HepG2 (cell line): ENCODE measurements at regions not wholly inside any gene's neighbourhood (a gene's known extent, or its start where the extent isn't known, plus 50 kb on each side); places are given as distances from the start of the nearest gene placed in this dataset.

Experiments used
- ATAC-seq: fragments of 200-7000 bp; cut with Tn5 transposase; 3 replicates; pipeline ENCODE4 v1.9.1; 2020; ENCODE audit warnings: mild to moderate bottlenecking, moderate library complexity
- BruUV-seq: library from RNA; stranded (reverse); fragments of 400-500 nt; replicated peaks from 2 replicates; lab custom pipeline; 2021; lab: Mats Ljungman, UMichigan
- CTCF ChIA-PET: fragments of 300-600 bp; formaldehyde crosslinking; extraction: SDS; loops from one replicate; lab custom pipeline; 2021; ENCODE audit warnings: low total read pairs, inconsistent platforms, low intra/inter-chr PET ratio; lab: Yijun Ruan, JAX
- POLR2A ChIA-PET: fragments of 350-600 bp; sonication (Branson Sonifier 250); formaldehyde crosslinking; loops from one replicate; lab custom pipeline; 2020; ENCODE audit warnings: antibody characterized with exemption, inconsistent platforms; lab: Yijun Ruan, JAX
- DNase-seq: peaks from one replicate; pipeline ENCODE4 v3.0.0-alpha.2; 2015; ENCODE audit warnings: low spot score
- FAIRE-seq: peaks from 3 replicates; lab custom pipeline; 2011; peaks lifted over from hg19 to GRCh38; lab: Jason Lieb, UNC
- H2AFZ ChIP-seq: one replicate; pipeline ENCODE4 v1.6.1; 2011; ENCODE audit warnings: low read length, inconsistent platforms
- H3K27ac ChIP-seq: fragments of 300-600 bp; 3 replicates; pipeline ENCODE4 v1.8.0; 2011; ENCODE audit warnings: mixed run types, mild to moderate bottlenecking, mixed read lengths, low read length, inconsistent platforms; ENCODE audit not compliant: insufficient read depth; ENCODE audit errors: extremely low read length
- H3K27me3 ChIP-seq, 2 experiments: fragments of 200-600 bp in 1 of 2; 2 replicates in 1 of 2; 3 replicates in 1 of 2; pipeline versions ENCODE4 v1.6.0 to v1.8.0; 2011; ENCODE audit warnings: low read length in 2 of 2, mild to moderate bottlenecking in 2 of 2, moderate library complexity in 2 of 2, inconsistent platforms in 1 of 2; ENCODE audit not compliant: insufficient read depth in 2 of 2, control insufficient read depth in 1 of 2
- H3K36me3 ChIP-seq, 2 experiments: fragments of 200-600 bp in 1 of 2; replicated peaks in 1 of 2; 2 replicates in 1 of 2; 3 replicates in 1 of 2; pipeline versions ENCODE4 v1.5.1 to v1.8.0; 2011; ENCODE audit warnings: low read length in 2 of 2, inconsistent platforms in 1 of 2; ENCODE audit not compliant: insufficient read depth in 2 of 2, control insufficient read depth in 1 of 2
- H3K4me1 ChIP-seq: 2 replicates; pipeline ENCODE4 v1.5.1; 2012; ENCODE audit warnings: low read length, inconsistent platforms; ENCODE audit not compliant: insufficient read depth
- H3K4me2 ChIP-seq: 2 replicates; pipeline ENCODE4 v1.6.0; 2011; ENCODE audit warnings: low read depth, low read length, inconsistent platforms
- H3K4me3 ChIP-seq, 3 experiments: fragments of 200-600 bp in 1 of 3; sonication (generic), shearing (Covaris generic) in 1 of 3; replicated peaks in 1 of 3; 2 replicates each; pipeline ENCODE4 v1.5.1; 2011 to 2016; ENCODE audit warnings: low read length in 3 of 3, inconsistent platforms in 2 of 3, low read depth in 2 of 3, mild to moderate bottlenecking in 2 of 3, control low read depth in 1 of 3, mixed read lengths in 1 of 3; ENCODE audit not compliant: insufficient read depth in 1 of 3
- H3K79me2 ChIP-seq: one replicate; pipeline ENCODE4 v1.6.1; 2011; ENCODE audit warnings: low read length, inconsistent platforms; ENCODE audit not compliant: insufficient read depth
- H3K9ac ChIP-seq: 2 replicates; pipeline ENCODE4 v1.6.0; 2011; ENCODE audit warnings: mild to moderate bottlenecking, low read depth, low read length, inconsistent platforms; ENCODE audit not compliant: insufficient read depth
- H3K9me3 ChIP-seq: 2 replicates; pipeline ENCODE4 v1.5.1; 2012; ENCODE audit warnings: mild to moderate bottlenecking, low read length
- H4K20me1 ChIP-seq: 2 replicates; pipeline ENCODE4 v1.6.0; 2011; ENCODE audit warnings: inconsistent platforms, mild to moderate bottlenecking, low read length, moderate library complexity; ENCODE audit not compliant: insufficient read depth
- ARID4A ChIP-seq: sonication (generic); formaldehyde crosslinking; IDR thresholded peaks from 2 replicates; pipeline ENCODE4 v1.5.0; 2020; ENCODE audit warnings: mild to moderate bottlenecking, missing genetic modification reagents, borderline replicate concordance
- E2F2 ChIP-seq: sonication (generic); formaldehyde crosslinking; IDR thresholded peaks from 2 replicates; pipeline ENCODE4 v1.4.0; 2020; ENCODE audit warnings: missing genetic modification reagents, borderline replicate concordance
- GATA4 ChIP-seq: sonication (generic); IDR thresholded peaks from 2 replicates; pipeline ENCODE4 v1.6.1; 2016; ENCODE audit warnings: antibody characterized with exemption, low read depth, borderline replicate concordance
- MYPOP ChIP-seq: sonication (generic); formaldehyde crosslinking; IDR thresholded peaks from 2 replicates; pipeline ENCODE4 v1.8.1; 2023; ENCODE audit warnings: mild to moderate bottlenecking, moderate library complexity, missing genetic modification reagents
- PHF20 ChIP-seq: sonication (generic); formaldehyde crosslinking; IDR thresholded peaks from 2 replicates; pipeline ENCODE4 v1.5.0; 2020; ENCODE audit warnings: mild to moderate bottlenecking, missing genetic modification reagents
- SETDB1 ChIP-seq: sonication (generic); formaldehyde crosslinking; IDR thresholded peaks from 2 replicates; pipeline ENCODE4 v1.5.1; 2020; ENCODE audit warnings: missing genetic modification reagents, mild to moderate bottlenecking, borderline replicate concordance
- THAP9 ChIP-seq: sonication (generic); formaldehyde crosslinking; IDR thresholded peaks from 2 replicates; pipeline ENCODE4; 2020; ENCODE audit warnings: missing genetic modification reagents, mild to moderate bottlenecking, borderline replicate concordance
- ZNF143 ChIP-seq: sonication (generic); formaldehyde crosslinking; IDR thresholded peaks from 2 replicates; pipeline ENCODE4 v1.4.0; 2020; ENCODE audit warnings: missing genetic modification reagents
- ZNF235 ChIP-seq: sonication (generic); formaldehyde crosslinking; IDR thresholded peaks from 2 replicates; pipeline ENCODE4 v1.8.1; 2023; ENCODE audit warnings: mild to moderate bottlenecking, missing genetic modification reagents, borderline replicate concordance
- ZNF577 ChIP-seq: sonication (generic); formaldehyde crosslinking; IDR thresholded peaks from 2 replicates; pipeline ENCODE4 v1.4.0; 2020; ENCODE audit warnings: mild to moderate bottlenecking, low read depth, missing genetic modification reagents, borderline replicate concordance
- ZNF605 ChIP-seq: sonication (generic); formaldehyde crosslinking; IDR thresholded peaks from 2 replicates; pipeline ENCODE4 v1.8.0; 2022; ENCODE audit warnings: mild to moderate bottlenecking, missing genetic modification reagents
- ZNF616 ChIP-seq: sonication (generic); formaldehyde crosslinking; IDR thresholded peaks from 2 replicates; pipeline ENCODE4 v1.5.0; 2020; ENCODE audit warnings: low read depth, mild to moderate bottlenecking, missing genetic modification reagents
- ZNF678 ChIP-seq: sonication (generic); formaldehyde crosslinking; IDR thresholded peaks from 2 replicates; pipeline ENCODE4 v1.4.0; 2020; ENCODE audit warnings: mild to moderate bottlenecking, missing genetic modification reagents
- ZNF761 ChIP-seq: sonication (generic); formaldehyde crosslinking; conservative IDR thresholded peaks from 2 replicates; pipeline ENCODE4 v1.4.0; 2020; ENCODE audit warnings: mild to moderate bottlenecking, missing genetic modification reagents
- WGBS: methylation state at CpG from one replicate; pipeline ENCODE4 v1.1.6; 2017; ENCODE audit warnings: low lambda C conversion rate; 5-methylcytosine and 5-hydroxymethylcytosine counted together
- in situ Hi-C: cut with HindIII; loops from 2 replicates; pipeline ENCODE4 v1.10.0; 2017; ENCODE audit warnings: low pct_unique_long_range_greater_than_20kb; ENCODE audit not compliant: extremely low pct_ligation_motif_present
- intact Hi-C: fragments of 100-400 bp; cut with micrococcal nuclease; formaldehyde crosslinking; loops from one replicate; pipeline ENCODE4 v1.10.0; 2022; ENCODE audit not compliant: unreplicated experiment

GRCh38 chr14:30385925-30386324 is 173.0 kb upstream of the G2E3 start:
- CTCF ChIA-PET, result no interaction called here
- H3K9ac ChIP-seq, result no peak overlapping the region
- intact Hi-C loops, result no loop called here
- H2AFZ ChIP-seq, result no peak overlapping the region
- TF ChIP-seq ARID4A (CRISPR knock-in tag), result no peak
- TF ChIP-seq THAP9 (CRISPR knock-in tag), result no peak
- no peak for TF ChIP-seq ZNF605
- TF ChIP-seq ZNF143, result no peak
- no peak for TF ChIP-seq ZNF577 (CRISPR knock-in tag)
- no peak for TF ChIP-seq ZNF235
- TF ChIP-seq PHF20 (CRISPR knock-in tag), result no peak
- TF ChIP-seq MYPOP (CRISPR knock-in tag), result no peak
- TF ChIP-seq ZNF761 (CRISPR knock-in tag), result no peak
- no peak for TF ChIP-seq SETDB1 (CRISPR knock-in tag)
- no peak for TF ChIP-seq ZNF616 (CRISPR knock-in tag)
- TF ChIP-seq ZNF678 (CRISPR knock-in tag), result no peak
- no peak for TF ChIP-seq E2F2 (CRISPR knock-in tag)
- no peak for TF ChIP-seq GATA4
- TF ChIP-seq, all 625 proteins: peak for 0
- no peak overlapping the region for H3K4me2 ChIP-seq
- no peaks in the 10 kb centered on the region for H4K20me1 ChIP-seq
- no peaks in the 10 kb centered on the region for H3K36me3 ChIP-seq
- FAIRE-seq (no peak), ATAC-seq (no peak), DNase-seq (no peak)
- H3K79me2 ChIP-seq, result no peaks in the 10 kb centered on the region
- no peaks in the 10 kb centered on the region for H3K27me3 ChIP-seq
- POLR2A ChIA-PET, result no interaction called here
- WGBS, result 40% methylated on average over 1 of the region's 1 CpG
- H3K4me1 ChIP-seq, result peaks cover 17% of the 10 kb centered on the region
- no peak overlapping the region for H3K27ac ChIP-seq
- H3K9me3 ChIP-seq, result no peaks in the 10 kb centered on the region
- no TSS peak for BruUV-seq
- in situ Hi-C loops, result no loop called here
- no peak overlapping the region for H3K4me3 ChIP-seq
